ENCODE measurements at regions not wholly inside any gene's neighbourhood (a gene's known extent, or its start where the extent isn't known, plus 50 kb on each side); places are given as distances from the start of the nearest gene placed in this dataset.

- no peak for DNase-seq
- no peaks in the 10 kb centered on the region for H3K9me3 Mint-ChIP-seq
- H3K27ac Mint-ChIP-seq = no peak overlapping the region
- Histone ChIP-seq H3K9me3 (no peaks in the 10 kb centered on the region), H3K36me3 (ENCODE audit: control insufficient read depth in 2 of 2, extremely low read depth in 1 of 2, insufficient read depth in 1 of 2, low read length in 1 of 2) (no peaks in the 10 kb centered on the region), H3K4me1 (ENCODE audit: control insufficient read depth in 1 of 2, extremely low read depth in 1 of 2, insufficient read depth in 2 of 2, low read length in 2 of 2) (no peaks in the 10 kb centered on the region), H3K27ac (ENCODE audit: low read length) (no peak overlapping the region), H3K4me3 (ENCODE audit: control insufficient read depth in 1 of 2, extremely low read depth in 1 of 2, low read length in 1 of 2) (no peak overlapping the region), H3K27me3 (replicated peaks in 1 of 2; ENCODE audit: control insufficient read depth in 2 of 2, extremely low read depth in 1 of 2, insufficient read depth in 2 of 2, low read length in 1 of 2) (peaks cover 0 to 3% of the 10 kb centered on the region in 2 experiments)
- no peaks in the 10 kb centered on the region for H3K36me3 Mint-ChIP-seq
- peaks cover 6 to 26% of the 10 kb centered on the region in 2 donors for H3K27me3 Mint-ChIP-seq
- no peak for ATAC-seq (replicated peaks in 1 of 4)
- WGBS (ENCODE audit: insufficient coverage) = no CpG with 5 or more reads among the region's 3 CpGs
- no peaks in the 10 kb centered on the region for H3K4me1 Mint-ChIP-seq
- POLR2A ChIA-PET = no interaction called here
- H3K4me3 Mint-ChIP-seq = no peak overlapping the region
- CTCF ChIA-PET = no interaction called here
Observed at GRCh38 chr1:65725064-65725463, 67.6 kb upstream of the PDE4B start.

DNA sequence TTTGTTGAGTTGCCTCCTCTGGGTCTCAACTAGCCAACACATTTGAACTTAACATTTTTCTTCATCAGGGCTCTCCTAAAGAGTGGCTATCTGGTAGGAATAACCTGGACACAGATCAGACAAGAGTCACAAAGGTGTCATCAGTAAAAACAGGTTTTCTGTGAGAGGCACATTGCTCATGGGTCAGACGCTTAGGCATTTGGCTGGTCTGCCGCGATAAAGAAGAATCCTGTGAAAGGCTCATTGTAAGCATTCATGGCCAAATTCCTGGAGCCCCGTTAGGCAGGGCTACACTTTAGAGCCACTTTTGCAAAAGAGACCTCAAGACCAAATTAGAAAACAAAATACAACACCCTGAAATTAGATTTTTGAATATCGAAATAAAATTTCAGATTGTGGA is 64.2 kb upstream of the PDE4B start:
- Mint-ChIP-seq H3K4me1 (no peaks in the 10 kb centered on the region), H3K9me3 (no peaks in the 10 kb centered on the region), H3K27me3 (peaks cover 5 to 14% of the 10 kb centered on the region in 2 donors), H3K36me3 (no peaks in the 10 kb centered on the region), H3K27ac (no peak overlapping the region), H3K4me3 (no peak overlapping the region)
- no peaks in the 10 kb centered on the region for H3K9me3 ChIP-seq
- no peak for ATAC-seq (replicated peaks in 1 of 4)
- no peak for DNase-seq
- H3K27me3 ChIP-seq (replicated peaks in 1 of 2; ENCODE audit: control insufficient read depth in 2 of 2, extremely low read depth in 1 of 2, insufficient read depth in 2 of 2, low read length in 1 of 2) = no peaks in the 10 kb centered on the region
- 95% methylated on average over 3 of the region's 5 CpGs for WGBS (ENCODE audit: insufficient coverage)
- no peaks in the 10 kb centered on the region for H3K36me3 ChIP-seq (ENCODE audit: control insufficient read depth in 2 of 2, extremely low read depth in 1 of 2, insufficient read depth in 1 of 2, low read length in 1 of 2)
- H3K27ac ChIP-seq (ENCODE audit: low read length) = no peak overlapping the region
- no peak overlapping the region for H3K4me3 ChIP-seq (ENCODE audit: control insufficient read depth in 1 of 2, extremely low read depth in 1 of 2, low read length in 1 of 2)
- CTCF ChIA-PET = no interaction called here
- POLR2A ChIA-PET = no interaction called here
- no peaks in the 10 kb centered on the region for H3K4me1 ChIP-seq (ENCODE audit: control insufficient read depth in 1 of 2, extremely low read depth in 1 of 2, insufficient read depth in 2 of 2, low read length in 2 of 2)

DNA sequence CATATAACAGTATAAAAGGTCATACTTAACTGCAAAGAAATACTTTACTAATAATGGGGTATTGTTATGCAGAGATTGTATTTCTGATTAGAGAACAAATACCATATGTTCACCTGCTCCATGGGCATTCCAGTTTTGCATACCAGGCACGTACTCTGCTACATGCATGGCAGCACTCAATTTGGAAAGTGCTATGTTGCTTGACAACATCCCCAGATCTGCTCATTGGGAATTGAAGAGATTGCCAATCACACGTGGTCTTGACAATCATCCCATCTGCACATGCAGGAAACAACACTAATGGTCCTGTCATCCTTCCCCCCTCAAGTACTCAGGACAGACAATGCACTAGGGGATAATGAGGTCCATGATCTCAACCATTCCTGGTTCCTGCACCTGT is 63.4 kb upstream of the PDE4B start:
- Histone ChIP-seq H3K9me3 (no peaks in the 10 kb centered on the region), H3K4me3 (ENCODE audit: control insufficient read depth in 1 of 2, extremely low read depth in 1 of 2, low read length in 1 of 2) (no peak overlapping the region), H3K27ac (ENCODE audit: low read length) (no peak overlapping the region), H3K27me3 (replicated peaks in 1 of 2; ENCODE audit: control insufficient read depth in 2 of 2, extremely low read depth in 1 of 2, insufficient read depth in 2 of 2, low read length in 1 of 2) (no peaks in the 10 kb centered on the region), H3K4me1 (ENCODE audit: control insufficient read depth in 1 of 2, extremely low read depth in 1 of 2, insufficient read depth in 2 of 2, low read length in 2 of 2) (no peaks in the 10 kb centered on the region), H3K36me3 (ENCODE audit: control insufficient read depth in 2 of 2, extremely low read depth in 1 of 2, insufficient read depth in 1 of 2, low read length in 1 of 2) (no peaks in the 10 kb centered on the region)
- Mint-ChIP-seq H3K4me3 (no peak overlapping the region), H3K9me3 (no peaks in the 10 kb centered on the region), H3K27me3 (peaks cover 5 to 14% of the 10 kb centered on the region in 2 donors), H3K36me3 (no peaks in the 10 kb centered on the region), H3K27ac (no peak overlapping the region), H3K4me1 (no peaks in the 10 kb centered on the region)
- no peak for ATAC-seq (replicated peaks in 1 of 4)
- ChIA-PET CTCF (no interaction called here), POLR2A (no interaction called here)
- no CpG with 5 or more reads among the region's 2 CpGs for WGBS (ENCODE audit: insufficient coverage)
- DNase-seq = no peak

- Histone ChIP-seq H3K27me3 (replicated peaks in 1 of 2; ENCODE audit: control insufficient read depth in 2 of 2, extremely low read depth in 1 of 2, insufficient read depth in 2 of 2, low read length in 1 of 2) (no peaks in the 10 kb centered on the region), H3K27ac (ENCODE audit: low read length) (no peak overlapping the region), H3K4me1 (ENCODE audit: control insufficient read depth in 1 of 2, extremely low read depth in 1 of 2, insufficient read depth in 2 of 2, low read length in 2 of 2) (no peaks in the 10 kb centered on the region), H3K36me3 (ENCODE audit: control insufficient read depth in 2 of 2, extremely low read depth in 1 of 2, insufficient read depth in 1 of 2, low read length in 1 of 2) (no peaks in the 10 kb centered on the region), H3K9me3 (no peaks in the 10 kb centered on the region), H3K4me3 (ENCODE audit: control insufficient read depth in 1 of 2, extremely low read depth in 1 of 2, low read length in 1 of 2) (no peak overlapping the region)
- no peaks in the 10 kb centered on the region for H3K9me3 Mint-ChIP-seq
- no peaks in the 10 kb centered on the region for H3K4me1 Mint-ChIP-seq
- H3K27me3 Mint-ChIP-seq = peaks cover 0 to 1% of the 10 kb centered on the region in 2 donors
- CTCF ChIA-PET = no interaction called here
- ATAC-seq (replicated peaks in 1 of 4) = no peak
- DNase-seq = no peak
- H3K4me3 Mint-ChIP-seq = no peak overlapping the region
- POLR2A ChIA-PET = no interaction called here
- no peaks in the 10 kb centered on the region for H3K36me3 Mint-ChIP-seq
- no peak overlapping the region for H3K27ac Mint-ChIP-seq
- WGBS (ENCODE audit: insufficient coverage) = 100% methylated on average over 1 of the region's 2 CpGs
Observed at GRCh38 chr1:65734979-65735378, 57.7 kb upstream of the PDE4B start.

GRCh38 chr1:65741993-65742392 is 50.7 kb upstream of the PDE4B start:
- no peak for DNase-seq
- Mint-ChIP-seq H3K4me3 (no peak overlapping the region), H3K27ac (no peak overlapping the region), H3K27me3 (peaks cover 9 to 14% of the 10 kb centered on the region in 2 donors), H3K4me1 (no peaks in the 10 kb centered on the region), H3K9me3 (peaks cover 2 to 15% (median 12%) of the 10 kb centered on the region in 3 donors), H3K36me3 (no peaks in the 10 kb centered on the region)
- H3K27me3 ChIP-seq (replicated peaks in 1 of 2; ENCODE audit: control insufficient read depth in 2 of 2, extremely low read depth in 1 of 2, insufficient read depth in 2 of 2, low read length in 1 of 2) = peaks cover 0 to 22% of the 10 kb centered on the region in 2 experiments
- H3K9me3 ChIP-seq = no peaks in the 10 kb centered on the region
- H3K27ac ChIP-seq (ENCODE audit: low read length) = no peak overlapping the region
- H3K4me3 ChIP-seq (ENCODE audit: control insufficient read depth in 1 of 2, extremely low read depth in 1 of 2, low read length in 1 of 2) = no peak overlapping the region
- H3K4me1 ChIP-seq (ENCODE audit: control insufficient read depth in 1 of 2, extremely low read depth in 1 of 2, insufficient read depth in 2 of 2, low read length in 2 of 2) = no peaks in the 10 kb centered on the region
- ChIA-PET POLR2A (no interaction called here), CTCF (no interaction called here)
- WGBS (ENCODE audit: insufficient coverage) = no CpG with 5 or more reads among the region's 2 CpGs
- ATAC-seq (replicated peaks in 1 of 4) = no peak
- H3K36me3 ChIP-seq (ENCODE audit: control insufficient read depth in 2 of 2, extremely low read depth in 1 of 2, insufficient read depth in 1 of 2, low read length in 1 of 2) = no peaks in the 10 kb centered on the region
